MM.1S (cell line): ENCODE measurements at regions not wholly inside any gene's neighbourhood (a gene's known extent, or its start where the extent isn't known, plus 50 kb on each side); places are given as distances from the start of the nearest gene placed in this dataset.

Source experiments
- DNase-seq: peaks from one replicate; pipeline ENCODE4 v3.0.0-alpha.2; 2015
- H2AFZ ChIP-seq: fragments of 300-600 bp; sonication (generic); 2 replicates; pipeline ENCODE4 v1.6.0; 2016; ENCODE audit warnings: antibody characterized with exemption, low read length
- H3F3A ChIP-seq: fragments of 300-600 bp; sonication (generic); 2 replicates; pipeline ENCODE4 v1.6.1; 2016; ENCODE audit warnings: mild to moderate bottlenecking, antibody characterized with exemption, low read length, moderate library complexity, mixed read lengths; ENCODE audit not compliant: insufficient read depth
- H3K27ac ChIP-seq: fragments of 300-600 bp; sonication (generic); 2 replicates; pipeline ENCODE4 v1.5.1; 2016; ENCODE audit warnings: mild to moderate bottlenecking, low read length
- H3K27me3 ChIP-seq: fragments of 300-600 bp; sonication (generic); replicated peaks from 2 replicates; pipeline ENCODE4 v1.6.0; 2016; ENCODE audit warnings: low read length; ENCODE audit not compliant: insufficient read depth
- H3K36me3 ChIP-seq: fragments of 300-600 bp; sonication (generic); replicated peaks from 2 replicates; pipeline ENCODE4 v1.6.1; 2016; ENCODE audit warnings: mild to moderate bottlenecking, low read length, mixed read lengths; ENCODE audit not compliant: insufficient read depth
- H3K4me1 ChIP-seq: fragments of 300-600 bp; sonication (generic); 2 replicates; pipeline ENCODE4 v1.6.1; 2016; ENCODE audit warnings: low read length, mixed read lengths
- H3K4me2 ChIP-seq: fragments of 300-600 bp; sonication (generic); 2 replicates; pipeline ENCODE4 v1.6.0; 2016; ENCODE audit warnings: low read depth, low read length
- H3K4me3 ChIP-seq: fragments of 300-600 bp; sonication (generic); 2 replicates; pipeline ENCODE4 v1.5.1; 2016; ENCODE audit warnings: low read length, mixed read lengths
- H3K79me2 ChIP-seq: fragments of 300-600 bp; sonication (generic); 2 replicates; pipeline ENCODE4 v1.6.1; 2016; ENCODE audit warnings: mixed run types, low read length, mixed read lengths
- H3K9ac ChIP-seq: fragments of 300-600 bp; sonication (generic); 2 replicates; pipeline ENCODE4 v1.6.1; 2016; ENCODE audit warnings: low read length, mixed read lengths
- H3K9me2 ChIP-seq: fragments of 300-600 bp; sonication (generic); replicated peaks from 2 replicates; pipeline ENCODE4 v1.6.1; 2016; ENCODE audit warnings: mild to moderate bottlenecking, low read length, mixed read lengths; ENCODE audit not compliant: insufficient read depth
- H3K9me3 ChIP-seq: fragments of 300-600 bp; sonication (generic); replicated peaks from 2 replicates; pipeline ENCODE4 v1.6.1; 2016; ENCODE audit warnings: mild to moderate bottlenecking, low read length, mixed read lengths; ENCODE audit not compliant: insufficient read depth
- H4K20me1 ChIP-seq: fragments of 300-600 bp; sonication (generic); 2 replicates; pipeline ENCODE4 v1.6.1; 2016; ENCODE audit warnings: mild to moderate bottlenecking, low read length, moderate library complexity, mixed read lengths; ENCODE audit not compliant: insufficient read depth
- CTCF ChIP-seq: fragments of 300-600 bp; sonication (generic); IDR thresholded peaks from 2 replicates; pipeline ENCODE4 v1.5.1; 2016; ENCODE audit warnings: antibody characterized with exemption, low read length, mixed read lengths
- EZH2 ChIP-seq: fragments of 300-600 bp; sonication (generic); optimal IDR thresholded peaks from 2 replicates; pipeline ENCODE3; 2017; ENCODE audit warnings: low read depth, mild to moderate bottlenecking, antibody characterized with exemption, low read length, mixed read lengths
- EZH2phosphoT487 ChIP-seq: fragments of 300-600 bp; sonication (generic); IDR thresholded peaks from 2 replicates; pipeline ENCODE4 v1.6.1; 2018; ENCODE audit warnings: antibody characterized with exemption, low read length

GRCh38 chr5:174310706-174311105 lies 265.2 kb downstream of the NSG2 start:
- Histone ChIP-seq H3K79me2 (no peaks in the 10 kb centered on the region), H3K4me3 (no peak overlapping the region), H4K20me1 (no peaks in the 10 kb centered on the region), H3K4me2 (no peak overlapping the region), H3K9me2 (no peaks in the 10 kb centered on the region), H3K9me3 (no peaks in the 10 kb centered on the region), H3K9ac (no peak overlapping the region), H3F3A (no peaks in the 10 kb centered on the region), H3K4me1 (no peaks in the 10 kb centered on the region; the same call in 1 of the 2 replicates), H3K36me3 (no peaks in the 10 kb centered on the region), H3K27me3 (no peaks in the 10 kb centered on the region), H2AFZ (no peak overlapping the region), H3K27ac (no peak overlapping the region)
- no peak for TF ChIP-seq CTCF
- no peak for TF ChIP-seq EZH2
- no peak for TF ChIP-seq EZH2phosphoT487
- no peak for DNase-seq

GRCh38 chr5:174311121-174311520 lies 265.6 kb downstream of the NSG2 start:
- DNase-seq: no peak
- H3F3A ChIP-seq: no peaks in the 10 kb centered on the region
- no peaks in the 10 kb centered on the region for H4K20me1 ChIP-seq
- no peaks in the 10 kb centered on the region for H3K36me3 ChIP-seq
- no peak overlapping the region for H2AFZ ChIP-seq
- H3K79me2 ChIP-seq: no peaks in the 10 kb centered on the region
- no peak overlapping the region for H3K4me2 ChIP-seq
- H3K9ac ChIP-seq: no peak overlapping the region
- H3K27me3 ChIP-seq: no peaks in the 10 kb centered on the region
- TF ChIP-seq EZH2: no peak
- H3K4me3 ChIP-seq: no peak overlapping the region
- H3K4me1 ChIP-seq: no peaks in the 10 kb centered on the region; the same call in 1 of the 2 replicates
- H3K27ac ChIP-seq: no peak overlapping the region
- no peaks in the 10 kb centered on the region for H3K9me3 ChIP-seq
- no peaks in the 10 kb centered on the region for H3K9me2 ChIP-seq

GRCh38 chr5:174311531-174312269 lies 266.2 kb downstream of the NSG2 start:
- no peaks in the 10 kb centered on the region for H3K79me2 ChIP-seq
- H3K4me2 ChIP-seq: peak overlapping the region; percentile 58
- TF ChIP-seq CTCF: peak; percentile 77
- TF ChIP-seq EZH2phosphoT487: no peak
- no peaks in the 10 kb centered on the region; the same call in 1 of the 2 replicates for H3K4me1 ChIP-seq
- H3K27ac ChIP-seq: no peak overlapping the region
- H3K9me3 ChIP-seq: no peaks in the 10 kb centered on the region
- no peaks in the 10 kb centered on the region for H3K36me3 ChIP-seq
- H4K20me1 ChIP-seq: no peaks in the 10 kb centered on the region
- H2AFZ ChIP-seq: peak overlapping the region; percentile 60; the same call in 1 of the 2 replicates
- peak overlapping the region; percentile 39; the same call in 1 of the 2 replicates for H3K4me3 ChIP-seq
- H3F3A ChIP-seq: no peaks in the 10 kb centered on the region
- H3K9me2 ChIP-seq: no peaks in the 10 kb centered on the region
- H3K9ac ChIP-seq: peak overlapping the region; percentile 10; the same call in 1 of the 2 replicates
- no peaks in the 10 kb centered on the region for H3K27me3 ChIP-seq
- DNase-seq: peak; percentile 70

GRCh38 chr5:174312270-174312617 lies 266.7 kb downstream of the NSG2 start:
- Histone ChIP-seq H3K27me3 (no peaks in the 10 kb centered on the region), H3F3A (no peaks in the 10 kb centered on the region), H3K4me1 (no peaks in the 10 kb centered on the region; the same call in 1 of the 2 replicates), H3K4me3 (peak overlapping the region; percentile 8; the same call in 1 of the 2 replicates), H3K9ac (peak overlapping the region; percentile 10; the same call in 1 of the 2 replicates), H3K9me3 (no peaks in the 10 kb centered on the region), H3K79me2 (no peaks in the 10 kb centered on the region), H2AFZ (peak overlapping the region; percentile 60; the same call in 1 of the 2 replicates), H4K20me1 (no peaks in the 10 kb centered on the region), H3K9me2 (no peaks in the 10 kb centered on the region), H3K27ac (no peak overlapping the region), H3K4me2 (peak overlapping the region; percentile 58), H3K36me3 (no peaks in the 10 kb centered on the region)
- DNase-seq: no peak
- no peak for TF ChIP-seq EZH2phosphoT487
- no peak for TF ChIP-seq CTCF
- TF ChIP-seq EZH2: no peak
